Suppressor macrophage treated with lipopolysaccharide for 1 hour (primary cell): ENCODE measurements at regions not wholly inside any gene's neighbourhood (a gene's known extent, or its start where the extent isn't known, plus 50 kb on each side); places are given as distances from the start of the nearest gene placed in this dataset.

Experiments
- DNase-seq, 3 donors: peaks; one replicate each; pipeline ENCODE4 v3.0.0-alpha.2; 2020 to 2022

DNA sequence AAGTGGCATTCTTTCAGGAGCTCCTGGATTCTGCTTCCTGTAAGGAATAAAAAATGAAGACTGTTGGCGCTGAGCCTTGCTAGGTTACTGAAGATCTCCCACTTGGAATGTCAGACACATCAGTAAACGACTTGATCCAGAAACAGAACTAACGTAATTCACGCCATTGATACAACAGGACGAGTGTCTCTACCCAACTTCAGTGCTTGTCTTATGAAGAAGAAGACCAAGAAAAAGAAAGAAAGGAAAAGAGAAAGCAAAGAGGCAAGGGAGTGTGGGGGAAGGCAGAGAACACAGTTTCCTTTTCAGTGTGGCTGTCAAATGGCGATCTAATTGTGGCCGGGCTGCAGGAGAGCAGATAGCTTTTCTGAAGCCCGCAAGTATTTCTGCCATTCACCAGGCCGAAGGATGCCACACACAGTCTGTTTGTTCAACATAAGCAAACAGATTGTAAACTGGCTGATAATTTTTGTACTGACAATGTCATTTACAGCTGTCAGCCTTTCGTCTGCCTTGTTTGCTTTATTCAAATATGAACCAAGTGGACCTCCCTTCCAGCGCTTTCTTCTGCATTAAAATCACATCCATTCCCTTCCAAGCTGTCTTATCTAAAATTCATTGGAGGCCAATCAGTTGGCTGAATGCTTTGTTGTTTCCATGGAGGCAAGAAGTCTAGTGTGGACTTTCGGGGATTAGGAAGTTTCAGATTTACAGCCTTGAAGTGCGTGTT lies 180.6 kb downstream of the FOXA2 start:
- peak in 1 of 3 donors; percentile 9 for DNase-seq

- DNase-seq = no peak
Observed at GRCh38 chr20:22403022-22403631, 181.2 kb downstream of the FOXA2 start.

DNA sequence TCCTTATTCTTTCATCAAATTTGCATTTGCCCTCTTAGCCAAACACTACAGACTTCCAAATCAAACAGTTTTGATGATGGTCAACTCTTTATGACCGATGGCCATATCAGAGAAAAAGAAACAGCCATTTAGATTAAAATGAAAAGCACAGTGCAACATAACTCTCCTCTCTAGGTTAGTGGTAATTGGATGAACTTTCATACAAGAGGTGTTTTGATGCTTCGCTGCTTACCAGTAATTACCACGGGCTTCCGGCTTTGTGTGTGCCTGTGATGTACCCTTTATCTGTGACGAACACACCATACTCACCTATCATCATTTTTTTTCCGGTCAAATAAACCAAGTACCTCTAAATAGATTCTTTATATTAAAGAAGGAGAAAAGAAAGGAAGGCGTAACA lies 181.8 kb downstream of the FOXA2 start:
- DNase-seq = no peak

GRCh38 chr20:22400440-22400839 lies 183.9 kb downstream of the FOXA2 start:
- DNase-seq = no peak

DNA sequence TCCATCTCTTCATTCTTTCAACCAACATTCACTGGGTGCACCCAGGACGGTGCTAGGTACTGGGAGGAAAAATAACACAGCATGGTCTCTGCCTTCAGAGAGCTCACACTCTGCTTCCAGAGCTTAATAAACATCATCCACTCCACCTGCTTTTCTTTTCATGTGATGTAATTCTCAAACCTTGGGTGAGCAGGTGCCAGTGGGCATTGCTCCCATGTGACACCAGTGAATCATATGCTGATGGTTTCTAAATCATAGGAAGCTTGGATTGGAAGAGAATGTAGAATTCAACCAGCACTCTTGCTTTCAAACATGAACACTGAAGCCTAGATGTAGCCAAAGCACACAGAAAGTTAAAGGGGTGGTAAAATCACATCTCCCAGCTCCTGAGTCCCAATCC lies 189.8 kb downstream of the FOXA2 start:
- DNase-seq = no peak

DNA sequence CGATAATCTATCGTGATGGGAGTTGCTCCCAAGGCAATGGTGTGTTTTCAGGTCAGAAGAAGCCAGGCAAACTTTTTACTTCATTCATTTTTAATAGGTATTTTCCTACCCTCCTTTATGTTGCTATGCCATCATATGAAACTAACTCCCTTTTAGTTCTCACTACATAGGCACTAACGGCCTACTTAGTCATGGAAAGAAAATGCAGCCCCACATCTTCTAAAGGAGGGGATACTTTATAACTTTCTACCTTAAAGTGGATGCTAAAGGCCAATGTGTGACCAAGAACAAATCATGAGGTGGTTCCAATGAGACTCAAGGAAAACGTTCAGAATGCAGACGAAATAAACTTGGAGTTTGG lies 193.8 kb downstream of the FOXA2 start:
- no peak for DNase-seq

- DNase-seq = peak in 1 of 3 donors; percentile 6
Observed at GRCh38 chr20:22389836-22390542, 194.4 kb downstream of the FOXA2 start.

GRCh38 chr20:22387452-22387851 lies 196.9 kb downstream of the FOXA2 start:
- DNase-seq = no peak

DNA sequence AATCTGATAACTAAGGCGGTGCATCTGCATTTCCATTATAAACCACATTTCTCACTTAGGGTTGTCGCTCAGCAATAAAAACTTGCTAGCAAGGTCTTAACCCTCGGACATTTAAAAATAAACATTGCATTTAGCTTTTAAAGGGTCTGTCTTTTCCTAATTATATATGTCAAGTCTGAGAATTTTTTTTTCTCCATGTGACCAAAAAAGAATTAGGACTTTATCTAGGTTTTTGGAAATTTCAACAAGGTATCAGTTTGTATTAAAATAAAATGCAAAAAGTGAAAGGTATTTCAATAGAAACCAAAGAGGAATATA lies 198.1 kb downstream of the FOXA2 start:
- peak in 1 of 3 donors; percentile 8 for DNase-seq

DNA sequence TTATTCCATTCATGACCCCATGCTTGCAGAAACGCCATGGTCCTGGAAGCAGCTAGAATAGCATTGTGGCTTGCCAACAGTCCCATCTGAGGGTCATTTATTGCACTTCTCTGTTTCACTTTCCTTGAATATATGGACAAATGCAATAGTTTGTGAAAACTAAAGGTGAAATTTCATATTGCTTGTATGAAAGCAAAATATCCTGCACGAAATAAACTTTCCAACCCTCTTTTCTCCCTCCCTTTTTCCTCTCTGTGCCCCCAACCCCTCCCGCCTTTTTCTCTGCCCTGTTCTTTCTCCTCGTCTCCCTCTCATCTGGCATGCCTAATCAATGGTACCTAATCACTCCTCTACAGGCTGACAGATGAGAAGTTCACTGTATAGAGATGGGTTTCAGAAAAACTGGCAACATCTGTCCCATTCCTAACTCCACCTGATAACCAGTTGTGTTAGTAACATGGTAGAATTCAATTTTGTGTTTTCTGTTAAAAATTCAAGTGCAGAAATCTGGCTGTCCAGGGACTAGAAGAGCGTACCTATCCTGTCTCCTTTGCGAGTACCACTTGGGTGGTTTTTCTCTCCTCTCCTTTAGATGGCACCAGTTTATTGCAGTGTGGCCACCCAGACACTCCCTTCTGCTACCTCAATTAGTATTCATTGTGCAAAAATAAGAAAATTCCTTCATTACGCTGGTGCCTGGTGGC lies 198.6 kb downstream of the FOXA2 start:
- DNase-seq = no peak

DNA sequence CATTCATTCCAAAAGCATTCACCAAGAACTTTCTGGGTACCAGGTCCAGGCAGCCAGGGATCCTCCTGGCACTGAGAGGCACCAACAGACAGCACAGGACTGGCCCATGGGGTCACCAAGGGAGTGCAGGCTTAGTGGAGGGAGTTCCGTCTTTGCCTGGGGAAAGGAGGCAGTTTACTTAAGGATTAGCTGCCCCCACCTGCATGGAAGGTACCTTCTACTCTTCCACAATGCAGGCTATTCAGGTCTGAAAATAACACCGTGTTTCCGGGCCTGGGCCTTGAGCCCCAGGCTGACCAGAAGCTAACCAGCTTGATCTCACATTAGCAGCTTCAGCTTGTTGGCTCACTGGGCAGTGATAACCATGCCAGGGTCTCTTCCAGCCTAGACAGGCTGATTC lies 199.4 kb downstream of the FOXA2 start:
- DNase-seq = no peak

GRCh38 chr20:22383156-22383555 lies 201.2 kb downstream of the FOXA2 start:
- no peak for DNase-seq

DNA sequence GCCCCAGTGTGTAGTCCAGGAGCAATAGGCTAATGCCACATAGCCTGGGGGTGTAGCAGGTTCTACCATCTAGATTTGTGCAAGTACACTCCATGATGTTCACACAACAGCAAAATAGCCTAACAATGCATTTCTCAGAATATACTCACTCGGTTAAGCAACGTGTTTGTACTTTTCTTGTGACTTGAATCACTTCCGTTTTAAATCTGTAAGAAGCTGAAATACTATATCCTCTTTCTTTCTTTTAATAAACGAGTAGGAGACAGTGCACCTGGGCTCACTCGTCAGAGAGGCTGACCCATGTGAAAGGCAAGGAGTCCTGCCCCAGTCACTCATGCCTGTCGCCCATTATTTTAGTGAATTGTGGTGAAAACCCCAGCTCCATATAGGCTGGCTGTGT lies 201.6 kb downstream of the FOXA2 start:
- DNase-seq = peak; percentile 8 to 45 (median 33)

DNA sequence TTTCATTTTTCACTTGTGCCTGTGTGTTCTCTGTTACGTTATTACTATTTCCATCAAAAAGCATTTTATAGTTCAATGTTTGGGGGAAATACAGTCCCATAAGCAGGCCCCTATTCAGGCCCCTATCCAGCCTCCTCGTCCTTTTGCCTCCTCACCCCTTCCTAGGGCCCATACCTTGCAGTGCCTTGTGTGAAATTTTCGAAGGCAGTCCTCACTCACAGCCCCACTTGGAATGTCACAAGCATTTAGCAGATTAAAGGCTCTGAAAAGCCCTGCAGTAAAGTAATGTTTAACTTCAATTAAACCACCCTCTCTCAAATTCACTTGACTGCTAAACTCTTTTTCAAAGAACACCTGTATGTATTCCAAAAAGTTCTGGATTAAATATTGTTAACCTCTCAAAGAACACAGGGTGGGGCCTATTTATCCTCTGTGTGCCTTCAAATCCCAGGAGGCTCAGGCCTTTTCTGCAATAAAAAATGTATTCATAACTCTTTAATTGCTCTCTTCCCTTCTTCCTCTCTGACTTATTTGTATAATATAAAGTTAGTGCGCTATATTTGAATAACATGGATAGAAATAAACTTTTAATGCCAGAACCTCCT lies 202.5 kb downstream of the FOXA2 start:
- no peak for DNase-seq

DNA sequence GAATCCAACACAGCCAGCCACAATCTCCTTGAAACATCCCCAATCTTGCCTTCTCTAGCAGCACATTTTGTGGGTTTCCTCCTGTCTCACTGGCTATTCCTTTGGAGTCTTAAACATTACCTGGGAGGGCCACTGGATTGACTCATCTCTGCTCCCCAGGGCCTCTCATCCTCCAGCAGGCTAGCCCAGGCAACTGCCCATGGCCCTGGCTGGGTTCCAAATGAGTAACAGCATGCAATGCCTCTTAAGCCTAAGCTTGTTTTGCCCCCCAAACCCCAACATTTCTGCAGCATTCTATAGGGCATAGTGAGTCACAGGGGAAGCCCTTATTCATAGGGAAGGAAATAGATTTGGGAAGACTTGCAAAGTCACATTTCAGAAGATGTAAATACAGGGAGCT lies 204.9 kb downstream of the FOXA2 start:
- peak; percentile 27 to 42 (median 41) for DNase-seq

DNA sequence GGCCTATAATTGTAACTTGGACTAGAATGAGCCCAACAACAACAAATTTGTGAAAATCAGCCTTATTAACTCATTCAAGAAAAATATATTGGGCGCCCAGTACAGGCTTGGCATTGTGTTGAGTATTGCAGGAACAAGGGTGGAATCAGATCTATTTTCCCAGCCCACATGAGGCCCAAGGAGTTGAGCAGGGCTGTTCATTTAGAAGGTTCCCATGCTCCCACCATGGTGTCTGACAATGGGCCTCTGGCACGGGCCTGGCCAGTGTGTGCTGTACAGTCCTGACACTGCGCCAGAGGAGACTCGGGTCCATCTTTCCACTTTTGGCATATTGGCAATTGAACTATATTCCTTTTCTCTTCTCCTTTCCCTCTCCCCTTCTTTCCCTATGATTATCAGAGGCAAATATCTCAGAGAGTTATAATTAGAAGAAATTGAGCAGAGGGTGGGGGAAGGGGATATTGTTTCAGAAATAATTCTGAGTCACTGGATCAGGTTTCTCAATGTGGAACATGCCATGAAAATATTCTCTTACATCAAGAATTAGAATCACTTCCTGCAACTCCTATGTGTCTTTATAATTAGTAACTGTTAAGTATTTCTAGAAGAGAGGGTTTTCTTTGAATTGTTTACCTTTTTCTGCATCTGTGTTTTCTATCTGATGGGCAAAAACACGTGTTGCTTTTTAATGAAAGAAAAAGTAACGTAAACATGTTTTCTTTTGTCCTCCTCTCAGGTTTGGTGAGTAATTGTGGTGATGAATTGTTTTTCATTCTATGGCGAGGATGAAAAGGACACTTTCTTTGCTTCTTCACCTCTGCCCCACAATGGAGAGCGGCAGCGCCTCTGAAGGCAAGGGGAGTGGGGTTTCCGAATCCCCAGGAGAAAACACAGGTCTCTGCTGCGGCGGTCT lies 209.4 kb downstream of the FOXA2 start:
- DNase-seq = peak; percentile 6 to 27 (median 24)

DNA sequence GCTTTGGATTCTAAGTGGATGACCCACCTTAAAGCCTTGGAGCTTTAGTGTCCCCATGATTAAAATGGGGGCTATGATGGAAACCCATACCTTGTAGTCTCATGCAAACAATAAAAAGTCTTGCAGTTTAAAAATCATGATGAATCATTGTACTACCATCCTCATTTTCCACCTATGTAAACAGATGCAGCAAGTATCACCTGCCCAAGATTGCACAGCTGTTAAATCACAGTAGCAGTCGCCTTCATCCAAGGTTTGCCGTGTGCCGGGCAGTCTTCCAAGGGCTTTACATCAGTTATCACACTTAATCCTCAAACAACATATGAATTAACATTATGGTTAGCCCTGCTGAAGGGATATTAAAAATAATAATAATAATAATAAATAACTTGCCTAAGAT lies 210.3 kb downstream of the FOXA2 start:
- no peak for DNase-seq

DNA sequence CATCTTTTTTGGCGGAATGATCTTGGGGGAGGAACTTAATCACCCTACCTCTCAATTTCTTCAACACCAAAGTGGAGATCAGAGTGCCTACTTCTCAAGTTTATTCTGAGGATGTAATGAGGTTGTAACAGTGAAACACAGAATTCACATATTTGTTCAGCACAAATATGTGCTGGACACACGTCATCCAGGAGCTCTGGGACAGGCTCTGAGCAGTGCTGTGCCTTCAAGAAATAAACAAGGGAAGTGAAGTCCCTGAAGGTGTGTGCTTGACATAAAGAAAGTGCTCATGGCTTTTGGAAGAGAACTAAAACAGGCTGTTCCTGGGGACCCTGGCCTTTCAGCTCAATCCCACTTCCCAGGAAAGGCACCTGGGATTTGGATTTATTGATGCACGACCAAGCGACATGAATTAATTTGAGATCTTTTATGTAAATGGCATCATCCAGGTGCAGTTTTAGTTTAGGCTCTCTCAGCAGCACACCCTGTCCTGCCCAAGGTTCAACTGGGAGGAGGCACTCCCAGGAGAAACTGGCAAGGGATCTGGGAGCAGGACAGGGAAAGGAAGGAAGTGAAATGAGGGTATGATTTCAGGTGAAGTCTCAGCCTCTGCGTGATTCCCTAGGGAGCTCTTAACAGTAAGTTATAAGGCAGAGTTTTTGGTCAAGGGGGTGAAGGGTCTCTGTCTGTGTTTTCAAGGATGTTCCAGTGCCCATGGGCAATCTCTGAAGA lies 211.0 kb downstream of the FOXA2 start:
- DNase-seq = peak in 1 of 3 donors; percentile 11

GRCh38 chr20:22371843-22372242 lies 212.5 kb downstream of the FOXA2 start:
- DNase-seq = peak; percentile 13 to 27 (median 27)

- DNase-seq = peak in 1 of 3 donors; percentile 16
Observed at GRCh38 chr20:22370137-22370536, 214.2 kb downstream of the FOXA2 start.

DNA sequence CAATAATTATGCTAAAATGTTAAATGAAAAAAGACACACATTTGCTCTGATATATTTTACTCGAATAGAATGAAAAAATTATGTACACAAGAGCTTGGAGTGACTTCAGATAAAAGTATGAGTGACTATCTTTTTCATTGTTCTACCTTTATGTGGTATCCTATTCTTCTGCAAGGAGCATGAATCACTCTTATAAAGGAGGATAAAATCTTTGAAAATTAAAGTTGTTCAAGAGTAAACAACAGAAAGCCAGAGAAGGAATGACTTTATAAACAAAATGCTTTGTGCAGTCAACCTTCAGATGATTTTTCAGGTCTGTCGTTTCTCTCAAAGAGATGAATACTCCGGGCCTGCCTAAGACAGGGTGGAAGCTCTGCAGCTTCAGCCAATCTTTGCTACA lies 215.3 kb downstream of the FOXA2 start:
- peak in 1 of 3 donors; percentile 14 for DNase-seq
